ENCODE measurements at regions not wholly inside any gene's neighbourhood (a gene's known extent, or its start where the extent isn't known, plus 50 kb on each side); places are given as distances from the start of the nearest gene placed in this dataset.

DNA sequence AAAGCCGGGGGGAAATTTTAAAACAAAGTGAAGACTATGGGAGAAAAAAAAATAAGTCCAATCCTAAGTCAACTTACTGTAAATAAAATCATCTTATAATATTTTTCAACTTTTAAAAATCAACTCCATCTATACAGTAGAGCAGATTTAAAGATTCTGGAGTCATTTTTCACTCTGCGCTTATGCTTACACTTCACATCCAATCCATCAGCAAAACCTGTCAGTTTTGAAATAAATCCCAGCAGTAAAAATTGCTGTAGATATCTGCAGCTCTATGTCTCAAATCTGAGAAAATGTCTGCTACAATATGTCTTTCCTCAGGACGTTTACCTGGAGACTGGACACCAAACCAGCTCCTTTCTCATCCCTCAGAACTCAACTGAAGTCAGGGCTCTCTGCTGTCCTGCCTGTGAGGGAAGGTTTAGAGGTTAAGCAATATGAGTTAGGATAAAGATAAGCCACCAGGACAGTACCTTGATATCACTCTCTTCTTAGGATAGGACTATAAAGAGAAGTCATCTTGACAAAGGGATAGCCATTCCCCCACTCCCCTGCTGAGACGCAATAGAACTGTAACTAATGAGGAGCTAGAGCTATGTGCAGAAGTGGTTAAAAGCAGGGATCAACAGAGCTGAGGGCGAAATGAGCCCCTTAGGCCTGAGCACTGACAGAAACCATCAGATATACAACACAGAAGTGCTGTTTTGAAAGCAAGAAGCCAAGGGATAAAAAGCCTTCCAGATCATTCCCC is 254.7 kb upstream of the KLHL1 start:
- no peak for DNase-seq

DNA sequence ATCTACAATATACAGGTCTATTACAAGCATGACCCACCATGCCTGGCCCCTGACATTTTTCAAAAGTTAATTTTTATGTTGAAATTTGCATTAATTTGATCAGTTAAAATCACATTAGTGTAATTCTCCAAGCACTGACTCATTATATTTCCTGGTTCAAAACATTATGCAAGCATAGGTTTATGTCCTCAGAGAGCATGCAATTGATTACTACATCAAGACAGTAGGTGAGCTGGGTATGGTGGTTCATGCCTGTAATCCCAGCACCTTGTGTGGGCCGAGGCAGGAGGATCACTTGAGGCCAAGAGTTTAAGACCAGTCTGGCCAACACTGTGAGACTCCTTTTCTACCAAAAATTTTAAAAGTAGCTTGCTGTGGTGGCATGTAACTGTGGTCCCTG is 248.8 kb upstream of the KLHL1 start:
- no peak for DNase-seq

DNA sequence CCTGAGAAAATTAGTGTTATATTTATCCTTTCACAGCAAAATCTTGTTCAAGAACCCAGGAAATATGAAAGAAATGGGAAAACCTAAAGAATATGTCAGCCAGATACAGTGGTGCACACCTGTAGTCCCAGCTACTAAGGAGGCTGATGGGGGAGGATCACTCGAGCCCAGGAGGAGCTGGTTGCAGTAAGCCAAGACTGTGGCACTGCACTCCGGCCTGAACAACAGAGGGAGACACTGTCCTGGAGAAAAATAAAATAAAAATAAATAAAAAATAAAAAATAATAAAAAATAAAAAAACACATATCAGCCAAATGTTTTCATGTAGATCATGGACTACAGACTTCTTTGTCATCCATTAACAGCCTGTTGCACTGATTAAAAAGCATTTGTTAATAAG is 244.8 kb upstream of the KLHL1 start:
- DNase-seq: peak; percentile 20

DNA sequence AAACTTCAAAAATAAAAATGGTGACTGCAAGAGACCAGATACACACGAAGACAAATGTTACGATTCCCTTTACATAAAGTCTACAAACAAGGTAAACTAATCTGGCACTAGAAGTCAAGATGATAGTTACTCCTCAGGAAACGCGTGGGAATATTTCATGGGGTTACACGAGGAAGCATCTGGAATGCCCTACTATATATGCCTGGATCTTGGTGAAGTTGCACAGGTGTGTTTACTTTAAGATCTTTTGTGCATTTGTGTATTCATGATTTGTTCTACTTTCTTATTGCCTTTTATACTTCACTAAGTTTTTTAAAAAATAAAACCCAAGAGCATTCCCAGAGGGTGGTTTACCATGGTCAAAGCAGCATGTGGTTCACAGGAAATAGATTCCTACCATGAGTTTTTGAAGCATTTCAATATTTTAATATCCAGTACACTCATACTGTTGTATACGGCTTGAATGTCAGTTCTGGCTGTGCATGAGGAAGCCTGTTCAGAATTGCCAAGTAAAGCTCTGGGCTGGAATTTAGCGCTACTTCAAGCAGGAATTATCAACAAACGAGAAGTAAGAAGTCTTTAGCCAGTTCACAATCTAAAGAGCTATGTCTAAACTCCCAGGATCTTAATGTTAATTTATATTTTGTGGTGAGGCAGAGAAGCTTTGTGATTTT is 239.8 kb upstream of the KLHL1 start:
- no peak for DNase-seq

DNA sequence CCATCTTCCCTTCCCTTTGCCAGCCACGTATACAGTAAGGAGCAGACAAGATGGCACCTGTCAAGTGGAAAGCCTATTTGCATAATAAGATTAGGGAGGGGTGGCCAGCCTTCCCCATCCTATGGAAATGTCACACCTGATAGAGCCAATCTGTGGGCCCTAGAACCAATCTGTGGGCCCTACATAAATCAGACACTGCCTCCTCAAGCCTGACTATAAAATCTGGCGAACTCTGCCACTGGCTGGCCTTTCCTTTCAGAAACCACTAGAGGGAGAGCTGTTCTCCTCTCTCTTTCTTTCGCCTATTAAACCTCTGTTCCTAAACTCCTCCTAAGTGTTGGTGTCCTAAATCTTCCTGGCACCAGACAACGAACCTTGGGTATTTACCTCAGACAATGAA is 231.5 kb upstream of the KLHL1 start:
- peak; percentile 68 for DNase-seq

GRCh38 chr13:70338609-70339008 is 230.4 kb upstream of the KLHL1 start:
- no peak for DNase-seq

DNA sequence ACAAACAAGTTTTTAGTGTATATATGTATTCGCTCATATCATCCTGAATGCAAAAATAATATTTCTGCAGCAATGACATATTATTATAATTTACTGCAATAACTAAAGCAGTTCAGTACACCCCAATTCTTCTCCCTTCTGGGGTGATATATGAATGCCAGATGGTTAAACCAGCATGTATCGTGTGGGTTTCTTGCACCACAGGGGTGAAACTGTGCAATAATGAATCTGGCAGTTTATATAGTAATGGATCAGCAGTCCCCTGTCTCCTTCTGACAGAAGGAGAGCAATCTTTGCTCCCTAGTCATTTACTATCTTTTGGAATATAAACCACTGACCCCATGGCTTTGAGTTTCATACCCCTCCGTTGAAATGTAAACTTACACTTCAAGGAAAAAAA is 228.6 kb upstream of the KLHL1 start:
- no peak for DNase-seq

DNA sequence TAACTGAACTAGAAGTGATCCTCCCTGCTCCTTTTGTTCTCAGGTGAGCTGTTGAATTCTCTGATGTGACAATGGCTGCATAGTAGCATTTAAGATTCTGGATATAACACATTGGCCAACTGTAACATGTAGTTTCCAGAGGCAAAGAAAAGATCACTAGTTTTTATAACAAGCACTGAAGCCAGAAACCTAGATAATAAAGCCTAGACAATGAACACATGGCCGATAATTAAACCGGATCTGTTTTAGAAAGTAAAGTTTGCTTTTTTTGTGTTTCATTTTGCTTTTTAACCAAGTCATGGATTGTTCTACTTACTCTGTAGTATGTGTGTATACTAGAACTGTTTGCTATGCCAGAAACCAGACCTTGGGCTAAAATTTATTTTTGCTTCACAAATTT is 225.5 kb upstream of the KLHL1 start:
- DNase-seq: no peak

- no peak for DNase-seq
These were observed 222.6 kb upstream of the KLHL1 start for GRCh38 chr13:70330697-70331361.

GRCh38 chr13:70324519-70324918 is 216.3 kb upstream of the KLHL1 start:
- DNase-seq: no peak

DNA sequence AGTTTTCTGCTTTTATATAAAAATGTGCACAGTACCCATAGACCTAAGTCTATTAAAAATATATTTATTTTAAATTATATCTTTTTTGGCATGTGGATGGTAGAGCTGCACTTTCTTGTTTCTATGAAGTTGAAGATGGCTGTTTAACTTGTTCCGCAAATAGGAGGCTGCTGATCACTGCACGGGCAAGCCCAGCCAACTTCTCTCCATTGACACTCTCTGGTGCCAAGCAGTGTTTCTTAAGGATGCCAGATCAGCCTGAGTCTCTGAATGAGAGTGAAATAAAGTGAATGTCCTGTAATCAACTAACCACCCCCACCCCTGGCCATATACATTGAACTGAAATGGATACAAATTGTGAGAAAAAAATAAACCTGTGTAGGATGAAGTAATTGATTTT is 202.9 kb upstream of the KLHL1 start:
- no peak for DNase-seq

GRCh38 chr13:70310396-70311119 is 202.3 kb upstream of the KLHL1 start:
- peak; percentile 92 for DNase-seq

- no peak for DNase-seq
These were observed 189.0 kb upstream of the KLHL1 start for GRCh38 chr13:70297189-70297616.

DNA sequence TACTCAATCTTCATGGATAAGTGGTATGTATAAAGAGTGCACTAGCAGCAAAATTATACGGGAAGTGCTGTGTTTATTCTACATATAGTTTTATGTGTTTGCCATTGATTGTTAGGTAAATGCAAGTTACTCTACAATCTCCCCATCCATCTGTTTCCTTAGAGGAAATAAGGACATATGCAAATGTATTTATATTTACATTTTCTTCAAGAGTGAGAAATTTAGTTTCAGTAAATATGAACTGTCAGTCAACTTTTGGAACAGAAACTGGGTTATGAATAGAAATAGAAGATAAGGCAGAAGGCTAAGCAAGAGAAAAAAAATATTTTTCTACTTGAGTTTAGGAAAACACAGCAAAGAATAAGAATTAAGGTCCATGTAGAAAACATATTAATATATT is 176.1 kb upstream of the KLHL1 start:
- DNase-seq: no peak

DNA sequence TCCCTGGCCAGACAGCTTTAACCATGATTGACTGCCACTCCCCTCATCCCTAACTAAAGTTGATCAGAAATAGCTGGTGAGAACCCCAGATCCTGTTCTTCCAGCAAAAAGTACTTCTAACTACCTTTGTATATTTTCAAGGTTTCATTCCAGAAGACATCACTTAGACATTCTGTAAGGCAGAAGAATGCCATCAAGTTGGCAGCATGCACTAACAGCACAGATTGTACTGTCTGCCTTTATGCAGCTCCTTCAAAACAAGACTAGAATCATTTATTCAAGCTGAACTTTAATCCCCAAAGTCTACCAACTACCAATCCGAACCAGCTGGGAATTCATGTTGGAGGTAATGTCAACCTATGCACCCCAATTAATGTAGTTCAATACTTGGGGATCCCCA is 167.6 kb upstream of the KLHL1 start:
- no peak for DNase-seq

DNA sequence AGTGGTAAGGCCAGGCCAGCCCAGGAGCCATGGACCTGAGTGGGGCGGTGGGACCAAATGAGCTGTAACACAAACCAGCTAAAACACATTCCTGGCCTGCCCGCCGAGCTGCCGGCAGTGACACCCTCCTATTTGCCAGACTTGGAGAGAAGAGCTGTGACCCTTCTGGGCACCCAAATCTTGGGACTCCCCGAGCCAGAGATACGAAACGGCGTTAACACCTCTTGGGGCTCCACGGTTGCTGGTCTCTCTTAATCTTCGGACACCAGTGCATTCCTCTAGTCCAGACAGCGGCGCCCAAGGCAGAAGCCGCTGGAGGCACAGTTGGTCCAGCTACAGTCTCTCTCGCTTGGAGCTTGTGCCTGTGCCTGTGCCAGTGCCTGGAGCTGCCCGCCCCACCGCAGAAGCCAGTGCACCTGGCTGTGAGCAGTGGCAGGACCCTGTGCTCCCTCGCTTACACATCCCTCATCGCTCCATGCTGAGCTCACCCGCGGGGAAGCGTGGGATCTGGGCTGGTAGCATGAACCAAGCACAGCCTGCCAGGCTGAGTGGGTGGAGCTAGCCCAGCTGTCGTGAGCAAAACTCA is 147.2 kb upstream of the KLHL1 start:
- no peak for DNase-seq

DNA sequence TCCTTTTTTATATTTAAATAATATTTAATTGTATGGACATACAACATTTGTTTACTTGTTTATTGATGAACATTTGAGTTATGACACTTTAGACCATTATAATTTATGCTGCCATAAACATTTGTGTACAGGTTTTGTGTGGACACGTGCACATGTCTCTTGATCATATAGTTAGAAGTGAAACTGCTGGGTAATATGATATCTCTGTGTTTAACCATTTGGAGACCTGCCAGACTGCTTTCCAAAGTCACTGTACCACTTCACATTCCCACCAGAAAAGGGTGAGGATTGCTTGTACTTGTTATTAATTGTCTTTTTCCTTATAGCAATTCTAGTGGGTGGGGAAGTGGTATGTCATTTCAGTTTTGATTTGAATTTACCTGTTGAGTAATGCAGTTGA is 145.6 kb upstream of the KLHL1 start:
- peak; percentile 78 for DNase-seq

GRCh38 chr13:70253411-70253810 is 145.2 kb upstream of the KLHL1 start:
- DNase-seq: peak; percentile 58

GRCh38 chr13:70249332-70250064 is 141.2 kb upstream of the KLHL1 start:
- no peak for DNase-seq

DNA sequence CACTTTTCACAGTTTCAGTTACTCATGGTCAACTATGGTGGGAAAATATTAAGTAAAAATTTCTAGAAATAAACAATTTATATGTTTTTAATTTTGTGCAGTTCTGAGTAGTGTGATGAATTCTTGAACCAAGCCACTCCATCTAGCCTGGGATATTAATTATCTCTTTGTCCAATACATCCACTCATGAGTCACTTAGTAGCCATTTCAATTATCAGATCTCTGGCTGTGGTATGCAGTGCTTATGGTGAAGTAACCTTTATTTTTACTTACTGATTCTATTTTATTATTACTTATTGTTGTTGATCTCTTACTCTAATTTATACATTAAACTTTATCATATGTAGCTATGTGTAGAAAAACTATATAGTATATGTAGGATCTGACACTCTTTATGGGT is 128.9 kb upstream of the KLHL1 start:
- no peak for DNase-seq

DNA sequence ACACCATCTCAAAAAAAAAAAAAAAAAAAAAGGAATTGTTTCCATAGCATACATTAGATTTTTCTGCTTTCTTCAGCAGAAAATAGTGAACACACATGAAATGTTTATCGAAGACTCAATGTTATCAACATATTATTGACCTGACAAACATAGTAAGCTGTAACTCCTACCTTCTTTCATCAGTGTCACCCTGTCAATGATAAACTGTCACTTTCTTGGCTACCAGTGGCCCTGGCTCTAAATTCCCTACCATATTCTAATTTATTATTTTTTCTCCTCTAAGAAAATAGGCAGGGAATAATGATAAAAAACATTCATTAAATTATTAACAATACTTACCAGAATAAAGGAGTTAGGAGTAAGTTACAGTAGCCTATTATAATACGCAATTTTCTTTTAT is 127.3 kb upstream of the KLHL1 start:
- no peak for DNase-seq

DNA sequence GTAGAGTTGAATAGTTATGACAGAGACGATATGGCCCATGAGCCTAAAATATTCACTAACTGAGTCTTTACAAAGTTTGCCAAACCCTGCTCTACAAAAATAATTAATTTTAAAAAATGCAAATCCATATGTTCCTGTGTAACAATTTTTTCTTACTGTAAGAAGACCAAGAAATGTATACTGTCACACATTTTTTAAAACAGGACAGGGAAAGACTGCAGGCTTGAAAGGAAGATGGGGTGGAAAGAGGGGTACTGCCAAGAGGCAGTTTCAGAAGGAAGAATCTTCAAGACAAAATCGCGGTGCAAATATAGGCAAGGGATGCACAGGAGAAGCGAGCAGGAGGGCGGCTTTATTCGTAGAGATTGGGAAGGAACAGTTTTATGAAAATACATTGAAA is 115.7 kb upstream of the KLHL1 start:
- DNase-seq: no peak
